Keratinocyte (primary cell): ENCODE measurements at regions not wholly inside any gene's neighbourhood (a gene's known extent, or its start where the extent isn't known, plus 50 kb on each side); places are given as distances from the start of the nearest gene placed in this dataset.

Experiments used
- EZH2 ChIP-seq: IDR thresholded peaks from one replicate; pipeline ENCODE4 v1.6.1; 2012; ENCODE audit warnings: inconsistent platforms, mild to moderate bottlenecking, low read length, moderate library complexity
- TF ChIP-seq, protein P1 (sequence below), 3 experiments: IDR thresholded peaks in 1 of 3; conservative IDR thresholded peaks in 1 of 3; optimal IDR thresholded peaks in 1 of 3; 2 replicates in 2 of 3; 3 replicates in 1 of 3; pipeline versions ENCODE3 to v1.5.1; 2011; ENCODE audit warnings: low read length in 3 of 3, mild to moderate bottlenecking in 3 of 3, moderate library complexity in 2 of 3, control low read depth in 1 of 3, inconsistent platforms in 1 of 3; ENCODE audit not compliant: insufficient read depth in 2 of 3; ENCODE audit errors: extremely low read depth in 1 of 3

DNA sequence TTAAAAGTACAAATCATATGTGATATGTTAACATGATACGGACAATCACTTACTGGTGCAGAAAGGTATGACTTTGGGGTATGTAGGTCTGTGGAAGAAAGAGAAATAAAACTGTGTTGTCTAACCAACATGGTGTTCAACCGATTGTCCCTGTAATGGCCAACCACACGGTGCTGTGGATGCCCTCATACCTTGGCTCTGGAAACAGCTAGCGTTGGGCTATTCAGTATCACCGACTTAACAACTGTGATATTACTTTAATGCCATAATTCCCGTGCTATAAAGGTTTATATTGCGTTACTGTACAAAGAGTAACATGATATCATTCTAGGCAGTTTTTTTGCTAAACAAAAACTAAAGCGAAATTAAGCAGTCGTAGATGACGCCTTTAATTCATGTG is 448.3 kb downstream of the EFNB2 start:
- TF ChIP-seq EZH2 = no peak
- TF ChIP-seq, protein P1, sequence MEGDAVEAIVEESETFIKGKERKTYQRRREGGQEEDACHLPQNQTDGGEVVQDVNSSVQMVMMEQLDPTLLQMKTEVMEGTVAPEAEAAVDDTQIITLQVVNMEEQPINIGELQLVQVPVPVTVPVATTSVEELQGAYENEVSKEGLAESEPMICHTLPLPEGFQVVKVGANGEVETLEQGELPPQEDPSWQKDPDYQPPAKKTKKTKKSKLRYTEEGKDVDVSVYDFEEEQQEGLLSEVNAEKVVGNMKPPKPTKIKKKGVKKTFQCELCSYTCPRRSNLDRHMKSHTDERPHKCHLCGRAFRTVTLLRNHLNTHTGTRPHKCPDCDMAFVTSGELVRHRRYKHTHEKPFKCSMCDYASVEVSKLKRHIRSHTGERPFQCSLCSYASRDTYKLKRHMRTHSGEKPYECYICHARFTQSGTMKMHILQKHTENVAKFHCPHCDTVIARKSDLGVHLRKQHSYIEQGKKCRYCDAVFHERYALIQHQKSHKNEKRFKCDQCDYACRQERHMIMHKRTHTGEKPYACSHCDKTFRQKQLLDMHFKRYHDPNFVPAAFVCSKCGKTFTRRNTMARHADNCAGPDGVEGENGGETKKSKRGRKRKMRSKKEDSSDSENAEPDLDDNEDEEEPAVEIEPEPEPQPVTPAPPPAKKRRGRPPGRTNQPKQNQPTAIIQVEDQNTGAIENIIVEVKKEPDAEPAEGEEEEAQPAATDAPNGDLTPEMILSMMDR (optimal IDR thresholded peaks at IDR 0.05 in 1 of 3, IDR thresholded peaks at IDR 0.05 in 1 of 3, conservative IDR thresholded peaks at IDR 0.05 in 1 of 3; ENCODE audit: extremely low read depth in 1 of 3, insufficient read depth in 2 of 3, low read length in 3 of 3) = no peak
